HFFc6 (cell line): ENCODE measurements at regions not wholly inside any gene's neighbourhood (a gene's known extent, or its start where the extent isn't known, plus 50 kb on each side); places are given as distances from the start of the nearest gene placed in this dataset.

Experiments
- DNase-seq: peaks from one replicate; pipeline ENCODE4 v3.0.0-alpha.2; 2018
- H3K27ac Mint-ChIP-seq: 2 replicates; pipeline ENCODE4 v1.8.0; 2020; ENCODE audit warnings: mild to moderate bottlenecking, mixed read lengths
- H3K27me3 Mint-ChIP-seq: 2 replicates; pipeline ENCODE4 v1.8.0; 2021; ENCODE audit warnings: mild to moderate bottlenecking, moderate library complexity, mixed read lengths; ENCODE audit not compliant: insufficient read depth
- H3K36me3 Mint-ChIP-seq: 2 replicates; pipeline ENCODE4 v1.8.0; 2021; ENCODE audit warnings: low read depth, mixed read lengths
- H3K4me1 Mint-ChIP-seq: 2 replicates; pipeline ENCODE4 v1.8.0; 2020; ENCODE audit warnings: low read depth, mixed read lengths
- H3K4me3 Mint-ChIP-seq: 2 replicates; pipeline ENCODE4 v1.8.0; 2020; ENCODE audit warnings: mild to moderate bottlenecking, moderate library complexity, mixed read lengths
- H3K9me3 Mint-ChIP-seq: 2 replicates; pipeline ENCODE4 v1.8.0; 2020; ENCODE audit warnings: mild to moderate bottlenecking, mixed read lengths
- CTCF ChIP-seq: fragments of 200-600 bp; sonication (generic); IDR thresholded peaks from 2 replicates; pipeline ENCODE4 v1.5.0; 2021; ENCODE audit warnings: antibody characterized with exemption, mild to moderate bottlenecking

DNA sequence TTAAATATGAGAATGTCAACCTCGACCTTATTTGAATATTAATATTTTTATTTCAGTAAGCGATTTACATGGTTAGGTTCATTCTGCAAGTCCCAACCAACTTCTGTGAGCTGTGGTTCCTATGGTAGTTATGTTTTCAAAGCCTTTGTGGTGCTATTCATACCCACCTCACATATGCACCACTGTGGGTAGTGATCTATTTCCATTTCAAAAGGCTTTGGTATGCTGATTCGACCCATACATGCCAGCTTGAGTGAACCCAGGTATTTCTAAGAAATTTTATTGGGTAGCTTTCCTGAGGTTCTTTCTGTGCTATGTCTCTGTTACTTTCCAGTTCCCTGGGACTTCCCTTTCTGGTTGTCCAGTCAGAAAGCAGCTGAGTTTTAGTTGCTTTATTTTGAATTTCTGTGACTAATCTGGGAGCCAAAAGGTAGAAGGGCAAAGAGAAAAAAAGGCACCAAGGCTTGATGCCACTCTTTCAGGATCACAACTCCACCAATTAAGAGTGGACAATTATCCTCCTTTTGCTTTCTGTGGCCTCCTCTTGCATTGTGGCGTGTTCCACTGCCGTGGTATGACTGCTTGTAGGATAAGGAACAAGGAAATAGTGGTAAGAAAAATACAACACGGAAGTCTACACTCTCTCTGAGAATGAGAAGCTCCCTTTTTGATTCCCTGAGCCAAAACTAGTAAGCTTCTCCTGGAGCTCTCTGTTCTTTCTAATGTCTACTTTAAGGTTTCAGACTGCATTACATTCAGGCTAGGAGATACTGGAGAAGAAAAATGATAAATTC lies 729.1 kb downstream of the NOVA1 start:
- H3K27me3 Mint-ChIP-seq, result no peaks in the 10 kb centered on the region
- H3K4me1 Mint-ChIP-seq, result no peaks in the 10 kb centered on the region
- no peak for TF ChIP-seq CTCF
- peaks cover 5% of the 10 kb centered on the region; the same call in 1 of the 2 replicates for H3K36me3 Mint-ChIP-seq
- peaks cover 28% of the 10 kb centered on the region for H3K9me3 Mint-ChIP-seq
- no peak for DNase-seq
- no peak overlapping the region for H3K4me3 Mint-ChIP-seq
- H3K27ac Mint-ChIP-seq, result no peak overlapping the region

- Mint-ChIP-seq H3K27me3 (no peaks in the 10 kb centered on the region), H3K9me3 (peaks cover 39% of the 10 kb centered on the region), H3K4me3 (no peak overlapping the region), H3K36me3 (0 out of 2 replicates have a peak, but pooled peaks cover 8% of the 10 kb centered on the region), H3K27ac (no peak overlapping the region), H3K4me1 (no peaks in the 10 kb centered on the region)
- TF ChIP-seq CTCF, result no peak
- DNase-seq, result no peak
These were observed 736.4 kb downstream of the NOVA1 start for GRCh38 chr14:25861406-25861805.

- H3K9me3 Mint-ChIP-seq, result peaks cover 34% of the 10 kb centered on the region
- H3K27me3 Mint-ChIP-seq, result no peaks in the 10 kb centered on the region
- no peak for DNase-seq
- no peak overlapping the region for H3K27ac Mint-ChIP-seq
- no peak for TF ChIP-seq CTCF
- no peak overlapping the region for H3K4me3 Mint-ChIP-seq
- no peaks in the 10 kb centered on the region for H3K36me3 Mint-ChIP-seq
- H3K4me1 Mint-ChIP-seq, result no peaks in the 10 kb centered on the region
These were observed 749.2 kb downstream of the NOVA1 start for GRCh38 chr14:25848601-25849000.

DNA sequence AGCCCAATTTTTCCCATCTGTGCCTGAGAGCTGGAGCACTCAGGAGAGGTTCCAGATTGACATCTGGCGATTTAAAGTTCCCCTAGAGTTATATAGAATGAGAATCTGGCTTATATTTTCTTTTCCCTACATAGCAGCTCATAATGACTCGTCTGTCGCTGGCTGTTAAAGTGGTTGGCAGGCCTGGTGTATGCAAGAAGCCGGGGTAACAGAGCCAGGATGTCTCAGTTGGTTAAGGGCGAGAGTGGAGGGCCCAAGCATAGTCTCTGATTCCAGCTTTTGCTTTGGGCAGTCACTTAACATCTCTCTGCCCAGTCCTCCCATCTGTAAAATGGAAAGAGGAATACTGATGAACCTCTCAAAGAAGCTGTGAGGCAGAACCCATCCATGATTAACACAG lies 751.6 kb downstream of the NOVA1 start:
- no peak for TF ChIP-seq CTCF
- no peak overlapping the region for H3K4me3 Mint-ChIP-seq
- H3K4me1 Mint-ChIP-seq, result no peaks in the 10 kb centered on the region

DNA sequence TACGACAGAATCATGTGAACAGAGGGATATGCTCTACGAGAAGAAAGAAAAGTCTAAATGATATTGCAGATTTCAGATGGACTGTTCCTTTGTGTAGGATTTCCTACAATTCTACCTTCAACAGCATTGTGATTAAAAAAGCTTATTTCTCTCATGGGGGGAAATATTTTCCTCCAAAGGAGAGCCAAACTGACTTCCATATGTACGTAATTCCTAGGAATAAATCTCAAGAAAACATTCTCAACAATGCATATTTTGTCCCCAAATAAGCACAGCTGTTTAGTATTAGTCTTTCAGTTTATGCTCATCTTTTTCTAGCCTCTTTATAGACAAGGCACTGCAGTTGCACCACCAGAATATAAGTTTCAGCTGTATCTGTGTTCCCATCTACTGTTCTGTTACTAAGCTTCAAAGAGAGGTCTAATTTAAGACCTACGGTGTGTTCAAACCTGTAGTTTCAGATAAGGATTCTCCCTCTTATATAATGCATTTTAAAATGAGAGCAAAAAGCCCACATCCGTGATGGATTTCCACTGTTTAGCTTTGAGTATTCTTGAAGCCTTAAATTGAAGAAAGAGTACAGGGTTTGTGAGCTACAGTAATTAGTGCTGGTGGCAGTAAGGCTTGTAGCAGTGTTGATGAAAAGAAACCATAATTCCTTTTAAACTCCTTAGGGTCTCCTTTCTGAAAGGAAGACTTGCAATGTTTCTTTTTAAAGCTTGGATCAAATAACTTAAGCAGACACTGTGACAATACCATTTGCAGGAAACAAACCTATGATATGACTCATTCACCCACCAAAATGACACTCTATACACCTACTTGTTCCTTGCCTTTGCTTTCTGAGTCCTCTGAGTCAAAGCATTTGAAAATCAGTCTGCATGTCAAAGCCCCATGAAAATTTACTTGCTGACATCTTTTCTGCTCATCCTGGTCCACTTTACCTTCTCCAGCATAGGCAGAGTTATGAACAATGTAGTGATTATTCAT lies 754.1 kb downstream of the NOVA1 start:
- no peaks in the 10 kb centered on the region for H3K4me1 Mint-ChIP-seq
- no peak overlapping the region for H3K4me3 Mint-ChIP-seq
- DNase-seq, result no peak
- no peak overlapping the region for H3K27ac Mint-ChIP-seq
- peaks cover 40% of the 10 kb centered on the region for H3K9me3 Mint-ChIP-seq
- no peak for TF ChIP-seq CTCF
- H3K27me3 Mint-ChIP-seq, result no peaks in the 10 kb centered on the region
- H3K36me3 Mint-ChIP-seq, result no peaks in the 10 kb centered on the region

More for the DNA sequence above, 751.6 kb downstream of the NOVA1 start:
- Mint-ChIP-seq H3K9me3 (peaks cover 39% of the 10 kb centered on the region), H3K36me3 (no peaks in the 10 kb centered on the region), H3K27ac (no peak overlapping the region), H3K27me3 (no peaks in the 10 kb centered on the region)
- DNase-seq, result no peak
